GM12865 (cell line): ENCODE measurements at regions not wholly inside any gene's neighbourhood (a gene's known extent, or its start where the extent isn't known, plus 50 kb on each side); places are given as distances from the start of the nearest gene placed in this dataset.

ENCODE experiments used
- DNase-seq: peaks from one replicate; pipeline ENCODE4 v3.0.0; 2010; ENCODE audit warnings: low read depth
- H3K4me3 ChIP-seq: 2 replicates; pipeline ENCODE4 v1.5.1; 2011; ENCODE audit warnings: mild to moderate bottlenecking, low read depth, low read length, control low read depth
- CTCF ChIP-seq: IDR thresholded peaks from 2 replicates; pipeline ENCODE4 v1.5.1; 2011; ENCODE audit warnings: low read length, control low read depth, low read depth, inconsistent platforms; ENCODE audit not compliant: insufficient read depth; ENCODE audit errors: missing control alignments

- no peak for DNase-seq
- TF ChIP-seq CTCF = no peak
These were observed 1481.1 kb downstream of the STIM2 start for GRCh38 chr4:28341784-28342183.

GRCh38 chr4:28350485-28350884 is 1489.8 kb downstream of the STIM2 start:
- DNase-seq = no peak
- TF ChIP-seq CTCF = no peak

More at GRCh38 chr4:28341784-28342183, 1481.1 kb downstream of the STIM2 start:
- H3K4me3 ChIP-seq = no peak overlapping the region

GRCh38 chr4:28351102-28351501 is 1490.5 kb downstream of the STIM2 start:
- DNase-seq = no peak
- no peak overlapping the region for H3K4me3 ChIP-seq
- TF ChIP-seq CTCF = no peak

More at GRCh38 chr4:28350485-28350884, 1489.8 kb downstream of the STIM2 start:
- H3K4me3 ChIP-seq = no peak overlapping the region

- H3K4me3 ChIP-seq = no peak overlapping the region
- no peak for TF ChIP-seq CTCF
- DNase-seq = no peak
These were observed 1491.2 kb downstream of the STIM2 start for GRCh38 chr4:28351826-28352225.

- no peak for TF ChIP-seq CTCF
- H3K4me3 ChIP-seq = no peak overlapping the region
- no peak for DNase-seq
These were observed 1494.4 kb downstream of the STIM2 start for GRCh38 chr4:28354880-28355656.

- TF ChIP-seq CTCF = no peak
These were observed 1497.3 kb downstream of the STIM2 start for GRCh38 chr4:28357990-28358389.

GRCh38 chr4:28358606-28359005 is 1498.0 kb downstream of the STIM2 start:
- no peak for DNase-seq
- TF ChIP-seq CTCF = no peak
- no peak overlapping the region for H3K4me3 ChIP-seq

More at GRCh38 chr4:28357990-28358389, 1497.3 kb downstream of the STIM2 start:
- H3K4me3 ChIP-seq = no peak overlapping the region
- no peak for DNase-seq
